GM12878 (cell line): ENCODE measurements at regions not wholly inside any gene's neighbourhood (a gene's known extent, or its start where the extent isn't known, plus 50 kb on each side); places are given as distances from the start of the nearest gene placed in this dataset.
A peak's percentile ranks its signal among the peaks of the same experiment; 100 is the strongest.

Experiments used
- ATAC-seq: fragments of 200-7000 bp; cut with Tn5 transposase; 3 replicates; pipeline ENCODE4 v1.9.1; 2020; ENCODE audit warnings: mild to moderate bottlenecking, moderate library complexity
- BruUV-seq: library from RNA; stranded (reverse); fragments of 400-500 nt; replicated peaks from 2 replicates; lab custom pipeline; 2021; lab: Mats Ljungman, UMichigan
- CTCF ChIA-PET: fragments of 300-600 bp; sonication (Branson Sonifier 250); formaldehyde crosslinking; extraction: SDS; loops from one replicate; lab custom pipeline; 2021; ENCODE audit warnings: inconsistent platforms; lab: Yijun Ruan, JAX
- POLR2A ChIA-PET: fragments of 350-600 bp; formaldehyde crosslinking; extraction: SDS; loops from one replicate; lab custom pipeline; 2021; ENCODE audit warnings: inconsistent platforms; lab: Charles Lee
- RAD21 ChIA-PET: fragments of 300-600 bp; sonication (Branson Sonifier 250); formaldehyde crosslinking; loops from one replicate; lab custom pipeline; 2023; ENCODE audit warnings: antibody characterized with exemption; ENCODE audit not compliant: unreplicated experiment; lab: Charles Lee
- SMC1A ChIA-PET: fragments of 300-600 bp; sonication (Branson Sonifier 250); formaldehyde crosslinking; loops from one replicate; lab custom pipeline; 2023; ENCODE audit not compliant: unreplicated experiment, uncharacterized antibody; lab: Charles Lee
- DNase-seq: peaks from one replicate; pipeline ENCODE4 v3.0.0-alpha.2; 2011; ENCODE audit warnings: low read depth, low spot score
- FAIRE-seq: peaks from 3 replicates; lab custom pipeline; 2011; peaks lifted over from hg19 to GRCh38; lab: Jason Lieb, UNC
- H2AFZ ChIP-seq: 2 replicates; pipeline ENCODE4 v1.6.0; 2011; ENCODE audit warnings: low read depth, low read length, control low read depth; ENCODE audit not compliant: control insufficient read depth
- H3K27ac ChIP-seq: 2 replicates; pipeline ENCODE4 v1.5.1; 2011; ENCODE audit warnings: control low read depth; ENCODE audit not compliant: control insufficient read depth, insufficient read depth
- H3K27me3 ChIP-seq, 2 experiments: replicated peaks in 1 of 2; 2 replicates each; pipeline versions ENCODE4 v1.6.0 to v1.6.1; 2011; ENCODE audit warnings: low read length in 1 of 2; ENCODE audit not compliant: control insufficient read depth in 2 of 2, insufficient read depth in 2 of 2
- H3K36me3 ChIP-seq, 2 experiments: 2 replicates each; pipeline ENCODE4 v1.5.1; 2011; ENCODE audit warnings: low read length in 1 of 2; ENCODE audit not compliant: control insufficient read depth in 2 of 2, insufficient read depth in 2 of 2
- H3K4me1 ChIP-seq: 2 replicates; pipeline ENCODE4 v1.6.1; 2011; ENCODE audit warnings: mild to moderate bottlenecking, low read length, moderate library complexity, mixed read lengths; ENCODE audit not compliant: control insufficient read depth, insufficient read depth
- H3K4me2 ChIP-seq: 2 replicates; pipeline ENCODE4 v1.6.0; 2011; ENCODE audit warnings: control low read depth; ENCODE audit not compliant: control insufficient read depth, insufficient read depth
- H3K4me3 ChIP-seq: fragments of 200-600 bp; sonication (generic); 2 replicates; pipeline ENCODE4 v1.5.1; 2016
- H3K79me2 ChIP-seq: 2 replicates; pipeline ENCODE4 v1.6.0; 2011; ENCODE audit warnings: low read length; ENCODE audit not compliant: control insufficient read depth, insufficient read depth
- H3K9ac ChIP-seq: 2 replicates; pipeline ENCODE4 v1.8.0; 2011; ENCODE audit warnings: low read length, control low read depth, mixed read lengths; ENCODE audit not compliant: control insufficient read depth, insufficient read depth
- H3K9me3 ChIP-seq: replicated peaks from 3 replicates; pipeline ENCODE4 v1.5.1; 2011; ENCODE audit warnings: mild to moderate bottlenecking, low read length; ENCODE audit not compliant: control insufficient read depth, insufficient read depth
- H4K20me1 ChIP-seq: 2 replicates; pipeline ENCODE4 v1.6.0; 2011; ENCODE audit not compliant: control insufficient read depth, insufficient read depth
- CTCF ChIP-seq, 3 experiments: IDR thresholded peaks in 2 of 3; conservative IDR thresholded peaks in 1 of 3; 2 replicates each; pipeline ENCODE4 v1.5.1; 2011; ENCODE audit warnings: low read depth in 3 of 3, low read length in 3 of 3, mild to moderate bottlenecking in 3 of 3, control low read depth in 2 of 3, moderate library complexity in 2 of 3, inconsistent platforms in 1 of 3, mixed read lengths in 1 of 3; ENCODE audit not compliant: control insufficient read depth in 2 of 3, insufficient read depth in 1 of 3; ENCODE audit errors: extremely low read depth in 1 of 3
- NFYA ChIP-seq: IDR thresholded peaks from 2 replicates; pipeline ENCODE4 v1.6.1; 2011; ENCODE audit warnings: low read depth, mild to moderate bottlenecking, low read length, improper control_type of control experiment, borderline replicate concordance
- NFYB ChIP-seq: IDR thresholded peaks from 2 replicates; pipeline ENCODE4 v1.6.1; 2011; ENCODE audit warnings: low read depth, mild to moderate bottlenecking, low read length, improper control_type of control experiment, moderate library complexity; ENCODE audit not compliant: insufficient read depth
- RB1 ChIP-seq: fragments of 450-650 bp; formaldehyde crosslinking; IDR thresholded peaks from 2 replicates; pipeline ENCODE4 v1.6.1; 2017; ENCODE audit warnings: mild to moderate bottlenecking, borderline replicate concordance
- SKIL ChIP-seq: fragments of 450-650 bp; IDR thresholded peaks from 2 replicates; pipeline ENCODE4 v1.6.1; 2017; ENCODE audit warnings: mild to moderate bottlenecking, low read depth, inconsistent platforms; ENCODE audit not compliant: poor library complexity, severe bottlenecking
- SP1 ChIP-seq: IDR thresholded peaks from one replicate; pipeline ENCODE4 v1.6.1; 2011; ENCODE audit warnings: low read depth, low read length
- STAT1 ChIP-seq: fragments of 450-650 bp; conservative IDR thresholded peaks from 2 replicates; pipeline ENCODE4 v1.6.1; 2014; ENCODE audit warnings: antibody characterized with exemption, mild to moderate bottlenecking
- TARDBP ChIP-seq: IDR thresholded peaks from 2 replicates; pipeline ENCODE4 v1.6.1; 2016; ENCODE audit warnings: borderline replicate concordance
- YBX1 ChIP-seq: fragments of 450-650 bp; IDR thresholded peaks from 2 replicates; pipeline ENCODE4 v1.6.1; 2016; ENCODE audit warnings: antibody characterized with exemption
- ZBTB33 ChIP-seq: fragments of 450-650 bp; IDR thresholded peaks from 2 replicates; pipeline ENCODE4 v1.6.1; 2017; ENCODE audit warnings: mild to moderate bottlenecking
- ZNF207 ChIP-seq: fragments of 450-650 bp; IDR thresholded peaks from 2 replicates; pipeline ENCODE4 v1.6.1; 2014; ENCODE audit warnings: antibody characterized with exemption, mild to moderate bottlenecking, borderline replicate concordance
- ZNF24 ChIP-seq: fragments of 450-650 bp; IDR thresholded peaks from 2 replicates; pipeline ENCODE4 v1.6.1; 2017; ENCODE audit warnings: antibody characterized with exemption, mild to moderate bottlenecking
- WGBS: methylation state at CpG from one replicate; pipeline ENCODE4 v1.1.6; 2016; ENCODE audit warnings: low lambda C conversion rate; ENCODE audit not compliant: insufficient replicate concordance, insufficient coverage; ENCODE audit errors: missing lambda C conversion rate; 5-methylcytosine and 5-hydroxymethylcytosine counted together
- in situ Hi-C: fragments of 300-500 bp; cut with MboI; formaldehyde crosslinking; loops from 9 replicates; pipeline ENCODE4 v1.14.3; 2018; ENCODE audit warnings: mixed read lengths
- intact Hi-C: fragments of 100-400 bp; cut with micrococcal nuclease; formaldehyde crosslinking; loops from one replicate; pipeline ENCODE4 v1.14.2; 2022; ENCODE audit not compliant: unreplicated experiment
- TF ChIP-seq, protein P1 (sequence below): fragments of 150-350 bp; IDR thresholded peaks from 2 replicates; pipeline ENCODE4 v1.6.1; 2016; ENCODE audit warnings: low read depth, low read length
- TF ChIP-seq, protein P2 (sequence below): fragments of 450-650 bp; IDR thresholded peaks from 2 replicates; pipeline ENCODE4 v1.6.1; 2017; ENCODE audit warnings: borderline replicate concordance

DNA sequence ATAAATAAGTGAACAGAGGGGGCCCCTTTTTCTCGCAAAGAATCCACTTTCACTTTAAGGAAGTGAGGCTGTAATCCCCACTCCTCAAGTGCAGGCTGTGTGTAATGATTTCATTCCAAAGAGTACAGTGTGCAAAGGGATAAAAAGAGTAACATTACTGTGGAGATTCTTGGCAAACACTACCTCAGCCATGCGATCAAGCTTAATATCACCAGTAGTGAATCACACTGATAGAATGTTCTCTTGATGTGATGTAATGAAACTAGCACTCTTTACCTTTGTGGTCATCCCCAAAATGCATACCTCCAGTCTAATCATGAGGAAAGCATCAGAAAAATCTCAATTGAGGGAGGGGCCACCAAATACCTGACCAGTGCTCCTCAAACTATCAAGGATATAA lies 246.1 kb upstream of the CHORDC1 start:
- DNase-seq (no peak), FAIRE-seq (peak; percentile 18), ATAC-seq (no peak)
- no TSS peak for BruUV-seq
- Histone ChIP-seq H3K9me3 (no peaks in the 10 kb centered on the region), H3K4me3 (no peak overlapping the region), H2AFZ (no peak overlapping the region), H3K79me2 (no peaks in the 10 kb centered on the region), H4K20me1 (no peaks in the 10 kb centered on the region), H3K27me3 (no peaks in the 10 kb centered on the region), H3K9ac (no peak overlapping the region), H3K4me1 (no peaks in the 10 kb centered on the region), H3K27ac (no peak overlapping the region), H3K4me2 (no peak overlapping the region), H3K36me3 (no peaks in the 10 kb centered on the region)
- CTCF ChIA-PET: interaction anchor here (1.3 kb wide), 1 partner anchor 9 kb away, joined by 4 read pairs; no protein-coding TSS in a partner anchor
- SMC1A ChIA-PET: interaction anchor here (1.2 kb wide), 1 partner anchor 178 kb away, joined by 3 read pairs; no protein-coding TSS in a partner anchor
- in situ Hi-C loops: no loop called here
- 85% methylated on average over 2 of the region's 2 CpGs for WGBS
- intact Hi-C loops: no loop called here
- POLR2A ChIA-PET: no interaction called here
- RAD21 ChIA-PET: interaction anchor here (0.9 kb wide), 1 partner anchor 16 kb away, joined by 3 read pairs; no protein-coding TSS in a partner anchor
- TF ChIP-seq ZNF24: no peak
- no peak for TF ChIP-seq ZNF207
- TF ChIP-seq NFYB: no peak
- TF ChIP-seq SP1: no peak
- TF ChIP-seq, protein P1, sequence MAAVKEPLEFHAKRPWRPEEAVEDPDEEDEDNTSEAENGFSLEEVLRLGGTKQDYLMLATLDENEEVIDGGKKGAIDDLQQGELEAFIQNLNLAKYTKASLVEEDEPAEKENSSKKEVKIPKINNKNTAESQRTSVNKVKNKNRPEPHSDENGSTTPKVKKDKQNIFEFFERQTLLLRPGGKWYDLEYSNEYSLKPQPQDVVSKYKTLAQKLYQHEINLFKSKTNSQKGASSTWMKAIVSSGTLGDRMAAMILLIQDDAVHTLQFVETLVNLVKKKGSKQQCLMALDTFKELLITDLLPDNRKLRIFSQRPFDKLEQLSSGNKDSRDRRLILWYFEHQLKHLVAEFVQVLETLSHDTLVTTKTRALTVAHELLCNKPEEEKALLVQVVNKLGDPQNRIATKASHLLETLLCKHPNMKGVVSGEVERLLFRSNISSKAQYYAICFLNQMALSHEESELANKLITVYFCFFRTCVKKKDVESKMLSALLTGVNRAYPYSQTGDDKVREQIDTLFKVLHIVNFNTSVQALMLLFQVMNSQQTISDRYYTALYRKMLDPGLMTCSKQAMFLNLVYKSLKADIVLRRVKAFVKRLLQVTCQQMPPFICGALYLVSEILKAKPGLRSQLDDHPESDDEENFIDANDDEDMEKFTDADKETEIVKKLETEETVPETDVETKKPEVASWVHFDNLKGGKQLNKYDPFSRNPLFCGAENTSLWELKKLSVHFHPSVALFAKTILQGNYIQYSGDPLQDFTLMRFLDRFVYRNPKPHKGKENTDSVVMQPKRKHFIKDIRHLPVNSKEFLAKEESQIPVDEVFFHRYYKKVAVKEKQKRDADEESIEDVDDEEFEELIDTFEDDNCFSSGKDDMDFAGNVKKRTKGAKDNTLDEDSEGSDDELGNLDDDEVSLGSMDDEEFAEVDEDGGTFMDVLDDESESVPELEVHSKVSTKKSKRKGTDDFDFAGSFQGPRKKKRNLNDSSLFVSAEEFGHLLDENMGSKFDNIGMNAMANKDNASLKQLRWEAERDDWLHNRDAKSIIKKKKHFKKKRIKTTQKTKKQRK: no peak
- no peak for TF ChIP-seq CTCF (IDR thresholded peaks at IDR 0.05 in 2 of 3, conservative IDR thresholded peaks at IDR 0.05 in 1 of 3; ENCODE audit: control insufficient read depth in 2 of 3, extremely low read depth in 1 of 3, insufficient read depth in 1 of 3, low read depth in 3 of 3, low read length in 3 of 3)
- TF ChIP-seq TARDBP: no peak
- TF ChIP-seq, protein P2, sequence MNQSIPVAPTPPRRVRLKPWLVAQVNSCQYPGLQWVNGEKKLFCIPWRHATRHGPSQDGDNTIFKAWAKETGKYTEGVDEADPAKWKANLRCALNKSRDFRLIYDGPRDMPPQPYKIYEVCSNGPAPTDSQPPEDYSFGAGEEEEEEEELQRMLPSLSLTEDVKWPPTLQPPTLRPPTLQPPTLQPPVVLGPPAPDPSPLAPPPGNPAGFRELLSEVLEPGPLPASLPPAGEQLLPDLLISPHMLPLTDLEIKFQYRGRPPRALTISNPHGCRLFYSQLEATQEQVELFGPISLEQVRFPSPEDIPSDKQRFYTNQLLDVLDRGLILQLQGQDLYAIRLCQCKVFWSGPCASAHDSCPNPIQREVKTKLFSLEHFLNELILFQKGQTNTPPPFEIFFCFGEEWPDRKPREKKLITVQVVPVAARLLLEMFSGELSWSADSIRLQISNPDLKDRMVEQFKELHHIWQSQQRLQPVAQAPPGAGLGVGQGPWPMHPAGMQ: no peak
- TF ChIP-seq RB1: no peak
- TF ChIP-seq STAT1: no peak
- TF ChIP-seq NFYA: no peak
- TF ChIP-seq SKIL: no peak
- TF ChIP-seq YBX1: no peak
- TF ChIP-seq ZBTB33: no peak
